OCI-LY3 (cell line): ENCODE measurements at regions not wholly inside any gene's neighbourhood (a gene's known extent, or its start where the extent isn't known, plus 50 kb on each side); places are given as distances from the start of the nearest gene placed in this dataset.

Source experiments
- CTCF ChIP-seq: fragments of 200-600, 300-600 bp; sonication (generic); IDR thresholded peaks from 2 replicates; pipeline ENCODE4 v1.5.1; 2014; ENCODE audit warnings: antibody characterized with exemption, low read length, low read depth
- EZH2phosphoT487 ChIP-seq: fragments of 200-600 bp; shearing (Covaris generic); IDR thresholded peaks from 2 replicates; pipeline ENCODE4 v1.6.1; 2018; ENCODE audit warnings: antibody characterized with exemption, mixed run types, low read depth

- TF ChIP-seq CTCF (no peak), EZH2phosphoT487 (no peak)
Measured at GRCh38 chr5:100659080-100659795, 124.1 kb downstream of the FAM174A start.
